Activated CD8-positive, alpha-beta T cell treated with anti-CD3 and anti-CD28 coated beads for 36 hours (primary cell): ENCODE measurements at regions not wholly inside any gene's neighbourhood (a gene's known extent, or its start where the extent isn't known, plus 50 kb on each side); places are given as distances from the start of the nearest gene placed in this dataset.

Experiments
- ATAC-seq: fragments of 200-7000 bp; cut with Tn5 transposase; one replicate; pipeline ENCODE4 v1.10.0; 2021; ENCODE audit warnings: mild to moderate bottlenecking, moderate library complexity
- CTCF ChIA-PET: fragments of 350-600 bp; sonication (Branson Sonifier 250); formaldehyde crosslinking; loops from one replicate; lab custom pipeline; 2021; ENCODE audit warnings: antibody characterized with exemption; lab: Charles Lee
- POLR2A ChIA-PET: fragments of 350-600 bp; sonication (Branson Sonifier 250); formaldehyde crosslinking; loops from one replicate; lab custom pipeline; 2021; ENCODE audit warnings: antibody characterized with exemption; lab: Charles Lee
- DNase-seq: peaks from one replicate; pipeline ENCODE4 v3.0.0-alpha.2; 2020
- H3K27ac Mint-ChIP-seq: one replicate; pipeline ENCODE4 v1.8.0; 2021; ENCODE audit warnings: mild to moderate bottlenecking, mixed read lengths
- H3K27me3 Mint-ChIP-seq: one replicate; pipeline ENCODE4 v1.8.0; 2021; ENCODE audit warnings: mixed read lengths
- H3K36me3 Mint-ChIP-seq: one replicate; pipeline ENCODE4 v1.8.0; 2021; ENCODE audit warnings: low read depth, mixed read lengths
- H3K4me1 Mint-ChIP-seq: one replicate; pipeline ENCODE4 v1.8.0; 2021; ENCODE audit warnings: low read depth, mixed read lengths
- H3K4me3 Mint-ChIP-seq: one replicate; pipeline ENCODE4 v1.8.0; 2021; ENCODE audit warnings: mild to moderate bottlenecking, moderate library complexity, mixed read lengths
- H3K9me3 Mint-ChIP-seq: one replicate; pipeline ENCODE4 v1.8.0; 2021; ENCODE audit warnings: mixed read lengths
- intact Hi-C: fragments of 100-400 bp; cut with micrococcal nuclease; formaldehyde crosslinking; loops from one replicate; pipeline ENCODE4 v1.10.0; 2022
- TF ChIP-seq, protein P1 (sequence below): fragments of 200-600 bp; IDR thresholded peaks from one replicate; pipeline ENCODE4 v1.8.0; 2022; ENCODE audit warnings: antibody characterized with exemption, mild to moderate bottlenecking

DNA sequence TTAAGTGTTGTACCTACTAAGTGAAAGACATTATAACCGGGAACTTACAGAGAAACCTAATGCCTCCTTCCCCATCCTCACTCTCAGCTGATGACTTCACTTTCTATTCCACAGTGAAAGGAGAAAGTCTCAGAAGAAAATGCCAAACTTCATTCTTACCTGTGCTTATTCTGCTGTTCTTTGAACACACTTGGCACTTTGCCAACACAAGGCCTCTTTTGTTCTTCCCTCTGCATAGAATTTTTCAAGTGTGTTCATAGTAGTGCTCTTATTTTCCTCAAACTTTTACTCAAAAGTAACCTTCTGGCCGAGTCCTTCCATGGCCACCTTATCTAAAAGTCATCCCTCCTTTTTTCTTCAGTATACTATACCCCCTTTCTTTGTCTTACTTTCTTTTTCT lies 59.4 kb upstream of the ETV1 start:
- H3K4me1 Mint-ChIP-seq: no peaks in the 10 kb centered on the region
- TF ChIP-seq, protein P1, sequence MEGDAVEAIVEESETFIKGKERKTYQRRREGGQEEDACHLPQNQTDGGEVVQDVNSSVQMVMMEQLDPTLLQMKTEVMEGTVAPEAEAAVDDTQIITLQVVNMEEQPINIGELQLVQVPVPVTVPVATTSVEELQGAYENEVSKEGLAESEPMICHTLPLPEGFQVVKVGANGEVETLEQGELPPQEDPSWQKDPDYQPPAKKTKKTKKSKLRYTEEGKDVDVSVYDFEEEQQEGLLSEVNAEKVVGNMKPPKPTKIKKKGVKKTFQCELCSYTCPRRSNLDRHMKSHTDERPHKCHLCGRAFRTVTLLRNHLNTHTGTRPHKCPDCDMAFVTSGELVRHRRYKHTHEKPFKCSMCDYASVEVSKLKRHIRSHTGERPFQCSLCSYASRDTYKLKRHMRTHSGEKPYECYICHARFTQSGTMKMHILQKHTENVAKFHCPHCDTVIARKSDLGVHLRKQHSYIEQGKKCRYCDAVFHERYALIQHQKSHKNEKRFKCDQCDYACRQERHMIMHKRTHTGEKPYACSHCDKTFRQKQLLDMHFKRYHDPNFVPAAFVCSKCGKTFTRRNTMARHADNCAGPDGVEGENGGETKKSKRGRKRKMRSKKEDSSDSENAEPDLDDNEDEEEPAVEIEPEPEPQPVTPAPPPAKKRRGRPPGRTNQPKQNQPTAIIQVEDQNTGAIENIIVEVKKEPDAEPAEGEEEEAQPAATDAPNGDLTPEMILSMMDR: no peak
- DNase-seq (no peak), ATAC-seq (no peak)
- no peaks in the 10 kb centered on the region for H3K27me3 Mint-ChIP-seq
- intact Hi-C loops: no loop called here
- H3K4me3 Mint-ChIP-seq: no peak overlapping the region
- H3K9me3 Mint-ChIP-seq: no peaks in the 10 kb centered on the region
- no peaks in the 10 kb centered on the region for H3K36me3 Mint-ChIP-seq
- CTCF ChIA-PET: no interaction called here
- H3K27ac Mint-ChIP-seq: no peak overlapping the region
- POLR2A ChIA-PET: no interaction called here

DNA sequence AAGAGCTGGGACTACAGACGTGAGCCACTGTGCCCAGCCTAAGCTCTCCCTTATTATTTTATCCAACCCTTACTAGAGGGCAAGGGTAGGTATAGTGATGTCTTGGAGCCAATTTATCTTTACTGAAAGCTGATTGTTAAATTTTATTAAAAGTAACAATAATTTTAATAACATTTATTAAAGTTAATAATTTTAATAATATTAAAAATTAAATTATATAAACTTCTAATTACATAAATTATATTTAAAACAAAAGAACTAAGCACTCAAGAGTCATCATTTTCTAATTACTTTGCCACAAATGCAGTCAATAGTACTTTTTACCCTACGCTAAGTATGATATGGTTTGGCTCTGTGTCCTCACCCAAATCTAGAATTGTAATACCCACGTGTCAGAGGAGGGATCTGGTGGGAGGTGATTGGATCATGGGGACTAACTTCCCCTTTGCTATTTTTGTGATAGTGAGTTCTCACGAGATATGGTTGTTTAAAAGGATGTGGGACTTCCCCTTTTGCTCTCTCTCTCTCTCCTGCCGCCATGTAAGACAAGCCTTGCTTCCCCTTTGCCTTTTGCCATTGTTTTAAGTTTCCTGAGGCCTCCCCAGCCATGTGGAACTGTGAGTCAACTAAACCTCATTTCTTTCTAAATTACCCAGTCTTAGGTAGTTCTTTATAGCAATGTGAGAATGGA lies 58.4 kb upstream of the ETV1 start:
- DNase-seq (no peak), ATAC-seq (no peak)
- Mint-ChIP-seq H3K36me3 (no peaks in the 10 kb centered on the region), H3K4me1 (no peaks in the 10 kb centered on the region), H3K4me3 (no peak overlapping the region), H3K9me3 (no peaks in the 10 kb centered on the region), H3K27ac (no peak overlapping the region), H3K27me3 (no peaks in the 10 kb centered on the region)
- TF ChIP-seq, protein P1: no peak
- intact Hi-C loops: no loop called here
- CTCF ChIA-PET: no interaction called here
- POLR2A ChIA-PET: no interaction called here

DNA sequence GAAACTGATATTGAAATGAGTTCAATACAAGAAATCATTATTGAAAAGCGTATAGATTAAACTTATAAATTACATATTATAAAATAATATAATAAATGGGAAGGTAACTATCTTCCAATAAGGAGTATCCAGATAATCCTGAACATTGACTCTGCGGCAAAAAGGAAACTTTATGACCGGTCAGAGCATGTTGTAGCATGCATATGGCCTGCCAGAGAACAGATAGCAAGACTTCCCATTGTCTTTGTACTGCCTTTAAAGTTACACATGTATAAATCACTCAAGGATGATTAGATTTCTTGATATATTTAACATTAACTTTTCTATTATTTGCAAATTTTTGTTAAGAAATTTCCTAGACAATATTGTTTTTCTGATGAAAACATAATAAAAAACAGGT lies 56.2 kb upstream of the ETV1 start:
- Mint-ChIP-seq H3K4me1 (no peaks in the 10 kb centered on the region), H3K9me3 (no peaks in the 10 kb centered on the region), H3K36me3 (no peaks in the 10 kb centered on the region), H3K27me3 (no peaks in the 10 kb centered on the region), H3K27ac (no peak overlapping the region), H3K4me3 (no peak overlapping the region)
- ChIA-PET CTCF (no interaction called here), POLR2A (no interaction called here)
- ATAC-seq: no peak
- DNase-seq: no peak
- TF ChIP-seq, protein P1: no peak
- intact Hi-C loops: no loop called here

DNA sequence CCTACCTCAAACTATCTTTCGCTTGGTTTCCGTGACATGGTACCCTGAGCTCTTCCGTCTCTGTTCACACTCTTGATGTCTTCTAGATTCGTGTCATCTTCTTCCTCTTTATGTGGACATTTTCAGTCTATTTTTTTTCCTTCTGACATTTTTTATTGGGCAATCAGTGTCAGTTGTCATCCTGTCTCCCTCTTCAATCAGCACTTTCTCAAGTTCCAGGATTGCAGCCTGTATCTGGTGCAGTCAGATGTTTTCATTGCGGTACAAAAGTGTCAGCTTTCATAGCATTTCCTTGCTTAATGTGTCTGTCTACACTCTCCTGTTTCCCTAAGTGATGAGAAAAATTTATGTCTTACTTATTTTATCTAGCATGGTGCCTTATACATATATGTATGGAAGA lies 51.1 kb upstream of the ETV1 start:
- H3K36me3 Mint-ChIP-seq: no peaks in the 10 kb centered on the region
- ATAC-seq (no peak), DNase-seq (no peak)
- H3K27me3 Mint-ChIP-seq: no peaks in the 10 kb centered on the region
- H3K9me3 Mint-ChIP-seq: peaks cover 2% of the 10 kb centered on the region
- H3K27ac Mint-ChIP-seq: no peak overlapping the region
- H3K4me1 Mint-ChIP-seq: no peaks in the 10 kb centered on the region
- ChIA-PET POLR2A (no interaction called here), CTCF (interaction anchor here (0.7 kb wide), 1 partner anchor 51 kb away, joined by 3 read pairs; no protein-coding TSS in a partner anchor)
- intact Hi-C loops: no loop called here
- TF ChIP-seq, protein P1: no peak
- no peak overlapping the region for H3K4me3 Mint-ChIP-seq
